HG02759 (cell line): ENCODE measurements at regions not wholly inside any gene's neighbourhood (a gene's known extent, or its start where the extent isn't known, plus 50 kb on each side); places are given as distances from the start of the nearest gene placed in this dataset.

Experiments
- ATAC-seq: cut with Tn5 transposase; IDR thresholded peaks from one replicate; pipeline ENCODE4 v1.9.1; 2021; ENCODE audit warnings: mild to moderate bottlenecking, moderate library complexity; ENCODE audit not compliant: unreplicated experiment

DNA sequence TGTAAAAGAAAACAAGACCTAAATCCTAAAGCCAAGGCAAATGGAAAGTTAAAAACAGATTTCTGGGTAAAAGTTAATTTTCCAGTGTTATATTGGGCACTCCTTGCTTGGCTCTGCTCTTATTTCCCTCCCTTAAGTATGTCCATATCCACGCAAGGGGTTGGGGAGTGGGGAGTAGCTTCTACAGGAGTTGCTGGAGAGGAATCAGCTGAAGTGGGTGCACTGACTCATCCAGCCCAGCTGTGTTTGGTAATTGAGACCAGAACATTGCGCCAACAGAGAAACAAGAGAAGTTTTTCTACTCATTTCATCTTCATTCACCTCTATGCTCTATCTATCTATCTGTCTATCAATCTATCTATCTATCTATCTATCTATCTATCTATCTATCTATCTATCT, 298.4 kb upstream of the PDGFD start:
- no peak for ATAC-seq

- ATAC-seq = no peak
Observed at GRCh38 chr11:104451197-104451893, 287.4 kb upstream of the PDGFD start.

DNA sequence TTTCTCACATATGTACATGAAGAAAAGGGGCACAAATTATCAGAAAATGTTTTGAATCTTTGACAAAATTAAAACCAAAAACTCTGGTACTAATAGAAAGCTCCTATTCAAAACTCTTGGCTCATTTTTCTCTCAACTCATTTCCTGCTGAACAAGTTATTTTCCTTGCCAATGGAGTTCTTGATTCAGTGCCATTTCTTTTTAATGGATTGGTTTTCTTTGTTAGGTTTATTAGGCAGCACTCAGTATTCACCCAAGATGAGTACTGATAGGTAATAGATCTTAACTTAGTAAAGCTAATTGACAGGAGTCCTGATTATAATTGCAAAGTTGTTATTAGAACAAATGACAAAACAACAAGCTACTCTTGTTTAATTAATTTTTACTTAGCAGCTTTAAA, 279.4 kb upstream of the PDGFD start:
- ATAC-seq = no peak

GRCh38 chr11:104442321-104442720, 278.4 kb upstream of the PDGFD start:
- ATAC-seq = no peak

DNA sequence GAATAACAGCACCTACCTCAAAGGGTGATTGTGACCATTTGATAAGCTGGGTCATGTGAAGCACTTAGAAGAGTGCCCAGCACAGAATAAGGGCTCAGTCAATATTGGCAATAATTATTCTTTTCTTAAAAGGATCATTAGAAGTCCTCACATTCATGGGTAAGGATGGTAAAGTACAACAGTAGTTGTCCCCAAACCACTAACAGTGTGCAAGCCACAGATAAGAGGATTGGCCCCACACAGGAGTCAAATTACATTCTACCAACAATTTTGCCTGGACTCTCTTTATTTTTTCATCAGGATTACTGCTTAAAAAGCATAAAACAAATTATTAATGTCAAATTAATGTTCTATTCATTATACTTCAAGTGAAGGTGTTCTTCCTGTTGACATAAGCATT, 271.5 kb upstream of the PDGFD start:
- no peak for ATAC-seq

DNA sequence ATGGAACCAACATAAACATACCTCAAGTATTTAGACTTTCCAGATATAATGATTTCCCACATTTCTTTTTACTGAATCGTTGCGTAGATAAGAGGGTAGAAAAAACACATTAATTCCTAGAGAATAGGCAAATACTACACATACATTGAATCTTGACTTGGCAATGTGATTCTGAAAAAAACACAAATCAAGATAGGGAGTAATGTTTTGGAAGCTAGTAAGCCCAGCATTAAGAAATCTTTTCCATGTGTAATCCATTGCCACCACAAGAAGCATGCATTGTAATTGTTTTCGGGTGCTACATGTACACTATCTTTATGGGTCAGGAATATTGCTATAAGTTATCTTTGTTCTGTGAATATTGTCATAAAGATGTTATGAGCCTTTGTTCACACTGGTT, 269.8 kb upstream of the PDGFD start:
- no peak for ATAC-seq

GRCh38 chr11:104432981-104433380, 269.0 kb upstream of the PDGFD start:
- ATAC-seq = no peak

DNA sequence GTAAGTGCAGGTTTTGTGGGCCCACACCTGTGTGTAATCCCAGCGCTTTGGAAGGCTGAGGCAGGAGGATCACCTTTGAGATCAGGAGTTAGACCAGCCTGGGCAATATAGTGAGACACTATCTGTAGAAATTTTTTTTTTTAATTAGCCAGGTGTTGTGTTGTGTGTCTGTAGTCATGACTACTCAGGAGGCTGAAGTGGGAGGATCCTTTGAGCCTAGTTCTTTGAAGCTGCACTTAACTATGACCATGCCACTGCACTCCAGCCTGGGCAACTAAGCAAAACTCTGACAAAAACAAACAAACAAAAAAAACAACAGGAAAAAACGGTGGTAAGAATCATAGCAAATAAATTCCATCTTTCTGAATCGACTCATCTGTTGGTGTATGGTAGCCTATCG, 268.6 kb upstream of the PDGFD start:
- ATAC-seq = no peak

GRCh38 chr11:104422324-104422944, 258.5 kb upstream of the PDGFD start:
- no peak for ATAC-seq

GRCh38 chr11:104410336-104410735, 246.4 kb upstream of the PDGFD start:
- no peak for ATAC-seq

DNA sequence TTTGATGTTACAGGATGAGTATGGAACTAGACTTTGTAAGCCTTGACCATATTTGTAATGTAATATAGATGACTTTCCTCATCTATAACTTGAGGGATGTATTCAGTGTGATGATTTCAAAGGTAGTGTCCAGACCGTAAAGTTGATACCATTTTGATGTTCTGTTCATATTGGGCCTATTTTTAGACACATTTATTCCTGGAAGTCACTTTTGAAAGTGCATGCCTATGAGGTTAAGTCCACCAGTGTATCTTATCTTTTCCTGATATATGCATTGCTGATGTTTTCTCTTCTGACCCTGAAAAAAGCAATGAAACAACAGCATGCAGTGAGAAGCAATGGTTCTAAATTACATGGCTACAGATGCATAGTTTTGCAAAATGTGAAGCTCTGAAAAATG, 244.7 kb upstream of the PDGFD start:
- no peak for ATAC-seq

- no peak for ATAC-seq
Observed at GRCh38 chr11:104405277-104405676, 241.3 kb upstream of the PDGFD start.

- no peak for ATAC-seq
Observed at GRCh38 chr11:104404231-104405175, 240.6 kb upstream of the PDGFD start.

DNA sequence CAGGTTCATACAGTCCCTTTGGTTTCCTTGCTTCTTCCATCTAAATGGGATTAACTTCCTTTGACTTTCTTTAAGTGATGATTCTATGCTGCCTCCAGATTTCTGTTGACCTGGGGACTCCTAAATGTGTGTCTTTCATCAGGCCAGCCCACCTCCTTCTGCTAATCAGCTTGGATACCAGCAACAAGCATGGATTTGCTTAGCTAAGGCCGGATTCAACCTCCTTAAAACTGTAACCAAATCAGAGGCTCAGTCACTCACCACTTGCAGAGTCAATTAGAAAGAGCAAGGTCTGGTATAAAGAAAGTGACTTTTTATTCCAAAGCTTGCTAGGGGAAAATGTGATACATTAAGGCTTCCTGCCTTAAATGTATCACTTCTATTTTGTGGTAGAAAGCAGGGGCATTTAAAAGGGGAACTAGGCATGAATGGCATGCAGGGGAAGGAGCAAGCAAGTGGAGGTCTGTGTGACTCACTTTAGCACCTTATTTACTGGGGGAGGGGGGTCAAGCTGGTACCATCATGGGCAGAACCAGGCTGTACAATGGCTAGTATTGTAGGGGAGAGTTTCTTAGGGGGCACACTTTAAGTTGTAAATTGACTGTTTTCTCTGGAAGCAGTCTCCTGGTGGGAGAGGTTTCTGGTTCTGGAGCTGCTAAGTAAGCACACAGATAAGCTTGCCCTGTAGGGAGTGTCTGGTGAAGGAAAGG, 239.0 kb upstream of the PDGFD start:
- no peak for ATAC-seq

DNA sequence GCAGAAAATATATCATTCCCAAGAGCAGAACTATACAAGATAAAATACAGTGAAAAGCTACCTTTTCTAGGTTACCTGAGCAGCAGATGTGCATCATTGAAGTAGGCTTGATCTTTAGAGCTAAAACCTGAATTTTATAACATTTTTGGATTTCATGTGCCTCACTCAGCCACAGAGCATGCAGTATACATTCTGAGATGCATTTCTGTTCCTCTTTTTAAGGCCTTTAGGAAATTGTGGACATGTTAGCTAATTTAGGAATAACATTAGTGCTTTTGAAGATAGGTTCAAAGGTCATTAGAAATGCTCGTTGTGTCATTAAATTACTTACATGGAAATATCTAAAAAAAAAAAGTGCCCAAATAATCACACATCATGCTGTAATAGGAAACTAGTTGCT, 230.6 kb upstream of the PDGFD start:
- ATAC-seq = no peak

DNA sequence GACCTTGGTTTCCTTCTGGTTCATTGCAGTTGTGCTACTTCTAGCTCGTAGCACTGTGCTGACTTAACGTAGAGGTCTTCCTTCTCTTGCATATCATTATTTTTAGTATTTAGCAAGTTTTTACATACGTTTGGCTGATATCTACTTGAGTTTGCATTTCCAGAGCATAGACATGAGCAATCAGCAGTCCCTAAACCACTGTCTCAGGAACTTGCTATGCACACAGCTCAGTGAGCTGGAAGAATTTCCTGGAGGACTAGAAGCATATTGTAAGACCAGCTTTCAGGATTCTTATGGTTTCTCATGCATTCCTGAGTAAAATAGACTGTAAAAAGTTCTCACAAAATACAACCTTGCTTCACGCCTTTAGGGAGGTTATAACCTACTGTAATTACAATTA, 226.7 kb upstream of the PDGFD start:
- no peak for ATAC-seq

- no peak for ATAC-seq
Observed at GRCh38 chr11:104385884-104386283, 221.9 kb upstream of the PDGFD start.

DNA sequence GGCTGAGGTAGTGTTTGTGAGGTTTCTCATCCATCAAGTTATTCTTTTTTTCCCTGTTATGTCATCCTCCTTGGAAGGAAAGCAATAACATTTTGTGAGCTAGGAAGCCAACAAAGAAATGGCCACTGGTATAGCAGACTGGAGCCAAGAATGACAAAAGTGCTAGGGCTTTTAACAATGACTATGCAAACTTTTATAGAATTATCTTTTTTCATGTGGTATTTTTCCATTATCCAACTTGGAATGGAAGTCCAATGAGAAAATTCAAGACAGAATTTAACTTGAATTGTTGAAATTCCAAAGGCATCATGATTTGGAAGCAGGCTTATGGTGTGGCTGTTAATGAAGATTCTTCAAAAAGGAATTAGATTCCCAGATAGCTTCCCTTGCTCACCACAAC, 216.4 kb upstream of the PDGFD start:
- no peak for ATAC-seq

DNA sequence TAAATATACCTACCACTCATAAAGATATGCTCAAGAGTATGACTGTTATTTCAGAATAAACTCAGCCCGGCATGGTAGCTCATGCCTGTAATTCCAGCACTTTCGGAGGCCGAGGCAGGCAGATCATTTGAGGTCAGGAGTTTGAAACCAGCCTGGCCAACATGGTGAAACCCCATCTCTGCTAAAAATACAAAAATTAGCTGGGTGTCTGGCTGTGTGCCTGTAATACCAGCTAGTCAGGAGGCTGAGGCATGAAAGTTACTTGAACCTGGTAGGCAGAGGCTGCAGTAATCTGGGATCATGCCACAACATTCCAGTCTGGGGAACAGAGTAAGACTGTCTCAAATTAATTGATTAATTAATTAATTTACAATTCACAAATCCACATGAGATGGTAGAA, 208.2 kb upstream of the PDGFD start:
- ATAC-seq = no peak

DNA sequence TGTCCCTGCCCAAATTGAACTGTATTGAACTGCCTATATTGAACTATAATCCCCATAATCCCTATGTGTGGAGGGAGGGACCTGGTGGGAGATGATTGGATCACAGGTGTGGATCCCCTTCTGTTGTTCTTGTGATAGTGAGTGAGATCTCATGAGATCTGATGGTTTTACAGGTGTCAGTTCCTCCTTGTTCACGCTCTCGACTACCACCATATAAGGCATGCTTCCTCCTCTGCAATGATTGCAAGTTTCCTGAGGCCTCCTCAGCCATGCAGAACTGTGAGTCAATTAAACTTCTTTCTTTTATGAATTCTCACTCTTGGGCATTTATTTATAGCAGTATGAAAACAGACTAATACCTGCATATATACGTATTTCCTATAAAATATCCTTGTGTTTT, 206.5 kb upstream of the PDGFD start:
- no peak for ATAC-seq

- ATAC-seq = no peak
Observed at GRCh38 chr11:104369761-104370160, 205.8 kb upstream of the PDGFD start.
